ENCODE measurements at regions not wholly inside any gene's neighbourhood (a gene's known extent, or its start where the extent isn't known, plus 50 kb on each side); places are given as distances from the start of the nearest gene placed in this dataset.
"Not testable (repeated sequence)": the region's sequence is repeated elsewhere in the genome, so short reads cannot be mapped to it uniquely, and the experiment has no call there.

GRCh38 chr2:167333245-167333644 is 445.0 kb downstream of the XIRP2 start:
- no peak for TF ChIP-seq CTCF (IDR thresholded peaks at IDR 0.05; ENCODE audit: control extremely low read depth, extremely low read depth)
- Histone ChIP-seq H3K9ac (ENCODE audit: insufficient read depth in 1 of 2, low read length in 2 of 2) (no peak overlapping the region), H3K4me1 (ENCODE audit: control insufficient read depth in 5 of 5, insufficient read depth in 5 of 5, low read length in 5 of 5) (no peaks in the 10 kb centered on the region), H3K36me3 (ENCODE audit: control insufficient read depth in 4 of 4, insufficient read depth in 4 of 4, low read length in 4 of 4) (no peaks in the 10 kb centered on the region), H3K9me3 (ENCODE audit: control insufficient read depth in 4 of 4, insufficient read depth in 3 of 4, low read length in 3 of 4) (no peaks in the 10 kb centered on the region), H3K27me3 (ENCODE audit: control insufficient read depth in 3 of 3, insufficient read depth in 3 of 3, low read length in 2 of 3) (no peaks in the 10 kb centered on the region), H3K27ac (ENCODE audit: low read depth in 1 of 2, low read length in 1 of 2) (no peak overlapping the region), H3K4me3 (no peak overlapping the region)
- DNase-seq, result no peak
- WGBS, 2 donors, result 76 to 78% methylated on average over 3 of the region's 3 CpGs
- ATAC-seq (ENCODE audit: insufficient read depth, low FRiP score), result no peak

DNA sequence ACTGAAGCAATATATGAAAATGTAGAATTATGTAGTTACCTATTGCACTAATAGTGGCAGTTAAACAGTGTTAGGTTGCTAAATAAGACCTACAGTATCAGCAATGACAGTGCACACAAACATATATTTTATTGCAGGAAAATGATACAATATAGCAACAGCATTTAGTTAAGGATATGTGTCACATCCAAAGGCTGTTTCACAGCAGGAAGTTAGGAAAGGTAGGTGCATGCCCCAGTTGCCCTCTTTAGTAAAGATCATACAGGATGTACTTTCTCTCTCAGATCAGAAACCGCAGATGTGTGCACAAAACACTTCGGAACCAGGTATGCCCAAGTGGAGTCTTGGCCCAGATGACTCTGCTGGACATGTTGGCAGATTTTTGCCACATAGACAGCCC is 444.1 kb downstream of the XIRP2 start:
- DNase-seq, result no peak
- ATAC-seq (ENCODE audit: insufficient read depth, low FRiP score), result no peak
- H3K27ac ChIP-seq (ENCODE audit: low read depth in 1 of 2, low read length in 1 of 2), result no peak overlapping the region
- H3K9ac ChIP-seq (ENCODE audit: insufficient read depth in 1 of 2, low read length in 2 of 2), result no peak overlapping the region
- 70 to 73% methylated on average over 2 of the region's 2 CpGs for WGBS, 2 donors
- H3K4me3 ChIP-seq, result no peak overlapping the region
- no peaks in the 10 kb centered on the region for H3K27me3 ChIP-seq (ENCODE audit: control insufficient read depth in 3 of 3, insufficient read depth in 3 of 3, low read length in 2 of 3)
- H3K9me3 ChIP-seq (ENCODE audit: control insufficient read depth in 4 of 4, insufficient read depth in 3 of 4, low read length in 3 of 4), result no peaks in the 10 kb centered on the region
- no peaks in the 10 kb centered on the region for H3K36me3 ChIP-seq (ENCODE audit: control insufficient read depth in 4 of 4, insufficient read depth in 4 of 4, low read length in 4 of 4)
- no peaks in the 10 kb centered on the region for H3K4me1 ChIP-seq (ENCODE audit: control insufficient read depth in 5 of 5, insufficient read depth in 5 of 5, low read length in 5 of 5)
- TF ChIP-seq CTCF (IDR thresholded peaks at IDR 0.05; ENCODE audit: control extremely low read depth, extremely low read depth), result no peak

DNA sequence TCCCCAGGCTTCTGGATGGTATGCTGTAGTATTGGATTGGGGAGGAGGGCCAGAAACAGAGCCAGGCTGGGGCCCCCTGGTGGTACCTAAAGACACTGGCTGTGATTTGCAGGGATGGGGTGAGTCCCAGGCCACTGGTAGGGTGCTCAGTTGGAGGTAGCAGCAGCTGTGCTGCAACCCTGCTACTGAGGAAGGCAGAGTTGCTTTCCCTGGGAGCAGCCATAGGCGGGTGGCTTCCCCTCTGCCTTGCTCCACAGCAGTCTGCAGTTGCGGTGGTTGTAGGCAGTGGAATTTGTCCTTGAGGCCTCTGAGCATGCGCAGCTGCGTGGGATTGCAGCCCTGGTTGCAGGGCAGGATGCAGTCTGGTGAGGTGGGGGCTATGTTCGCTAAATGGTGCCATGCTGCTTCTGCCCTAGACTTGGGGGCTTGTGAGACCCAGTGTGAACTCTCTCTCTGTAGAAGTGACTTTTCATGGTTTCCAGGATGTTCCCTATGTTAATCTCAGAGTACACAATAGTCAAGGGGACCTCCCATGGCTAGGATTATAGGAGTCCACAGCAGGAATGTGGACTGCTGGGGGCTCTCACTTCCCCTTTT is 443.5 kb downstream of the XIRP2 start:
- Histone ChIP-seq H3K36me3 (ENCODE audit: control insufficient read depth in 4 of 4, insufficient read depth in 4 of 4, low read length in 4 of 4) (no peaks in the 10 kb centered on the region), H3K4me3 (no peak overlapping the region), H3K27ac (ENCODE audit: low read depth in 1 of 2, low read length in 1 of 2) (no peak overlapping the region), H3K9ac (ENCODE audit: insufficient read depth in 1 of 2, low read length in 2 of 2) (no peak overlapping the region), H3K9me3 (ENCODE audit: control insufficient read depth in 4 of 4, insufficient read depth in 3 of 4, low read length in 3 of 4) (no peaks in the 10 kb centered on the region), H3K4me1 (ENCODE audit: control insufficient read depth in 5 of 5, insufficient read depth in 5 of 5, low read length in 5 of 5) (no peaks in the 10 kb centered on the region), H3K27me3 (ENCODE audit: control insufficient read depth in 3 of 3, insufficient read depth in 3 of 3, low read length in 2 of 3) (no peaks in the 10 kb centered on the region)
- DNase-seq, result no peak
- 73 to 76% methylated on average over 5 of the region's 5 CpGs for WGBS, 2 donors
- no peak for TF ChIP-seq CTCF (IDR thresholded peaks at IDR 0.05; ENCODE audit: control extremely low read depth, extremely low read depth)
- ATAC-seq (ENCODE audit: insufficient read depth, low FRiP score), result no peak

DNA sequence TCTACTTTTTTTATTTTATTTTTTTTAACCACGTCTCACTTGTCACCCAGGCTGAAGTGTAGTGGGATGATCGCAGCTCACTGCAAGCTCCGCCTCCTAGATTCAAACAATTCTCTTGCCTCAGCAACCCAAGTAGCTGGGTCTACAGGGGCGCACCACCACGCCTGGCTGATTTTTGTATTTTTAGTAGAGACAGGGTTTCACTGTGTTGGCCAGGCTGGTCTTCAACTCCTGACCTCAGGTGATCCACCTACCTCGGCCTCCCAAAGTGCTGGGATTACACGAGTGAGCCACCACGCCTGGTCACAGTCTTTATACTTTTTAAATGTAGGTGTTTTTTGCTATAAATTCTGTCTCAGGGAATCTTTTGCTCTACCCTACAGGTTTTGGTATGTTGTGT is 440.5 kb downstream of the XIRP2 start:
- H3K9me3 ChIP-seq (ENCODE audit: control insufficient read depth in 4 of 4, insufficient read depth in 3 of 4, low read length in 3 of 4); H3K27ac ChIP-seq (ENCODE audit: low read depth in 1 of 2, low read length in 1 of 2); H3K36me3 ChIP-seq (ENCODE audit: control insufficient read depth in 4 of 4, insufficient read depth in 4 of 4, low read length in 4 of 4); H3K27me3 ChIP-seq (ENCODE audit: control insufficient read depth in 3 of 3, insufficient read depth in 3 of 3, low read length in 2 of 3); ATAC-seq (ENCODE audit: insufficient read depth, low FRiP score); DNase-seq; H3K4me3 ChIP-seq; H3K4me1 ChIP-seq (ENCODE audit: control insufficient read depth in 5 of 5, insufficient read depth in 5 of 5, low read length in 5 of 5); H3K9ac ChIP-seq (ENCODE audit: insufficient read depth in 1 of 2, low read length in 2 of 2): not testable (repeated sequence)
- 93 to 95% methylated on average over 8 of the region's 8 CpGs for WGBS, 2 donors
